SK-N-MC (cell line): ENCODE measurements at regions not wholly inside any gene's neighbourhood (a gene's known extent, or its start where the extent isn't known, plus 50 kb on each side); places are given as distances from the start of the nearest gene placed in this dataset.

Experiments
- EZH2 ChIP-seq: fragments of 200-600 bp; sonication (generic); IDR thresholded peaks from one replicate; pipeline ENCODE4 v1.6.1; 2017; ENCODE audit warnings: antibody characterized with exemption
- FOXP2 ChIP-seq: optimal IDR thresholded peaks from 2 replicates; pipeline ENCODE3; 2011; ENCODE audit warnings: mild to moderate bottlenecking, moderate library complexity; ENCODE audit not compliant: insufficient read depth; ENCODE audit errors: extremely low read length, control extremely low read depth
- POLR2AphosphoS5 ChIP-seq: IDR thresholded peaks from 2 replicates; pipeline ENCODE4 v1.6.1; 2012; ENCODE audit warnings: mild to moderate bottlenecking, low read depth, low read length, borderline replicate concordance

- TF ChIP-seq EZH2 = no peak
- TF ChIP-seq POLR2AphosphoS5 = no peak
- TF ChIP-seq FOXP2 = no peak
These were observed 81.2 kb downstream of the SPRY1 start for GRCh38 chr4:123477711-123478209.
